GM20000 (cell line): ENCODE measurements at regions not wholly inside any gene's neighbourhood (a gene's known extent, or its start where the extent isn't known, plus 50 kb on each side); places are given as distances from the start of the nearest gene placed in this dataset.

Experiments used
- DNase-seq: peaks from one replicate; pipeline ENCODE4 v3.0.0; 2012; ENCODE audit warnings: low spot score
- TF ChIP-seq, protein P1 (sequence below): IDR thresholded peaks from 2 replicates; pipeline ENCODE4 v1.5.1; 2012; ENCODE audit warnings: mild to moderate bottlenecking, control low read depth; ENCODE audit errors: extremely low read depth, missing control alignments

DNA sequence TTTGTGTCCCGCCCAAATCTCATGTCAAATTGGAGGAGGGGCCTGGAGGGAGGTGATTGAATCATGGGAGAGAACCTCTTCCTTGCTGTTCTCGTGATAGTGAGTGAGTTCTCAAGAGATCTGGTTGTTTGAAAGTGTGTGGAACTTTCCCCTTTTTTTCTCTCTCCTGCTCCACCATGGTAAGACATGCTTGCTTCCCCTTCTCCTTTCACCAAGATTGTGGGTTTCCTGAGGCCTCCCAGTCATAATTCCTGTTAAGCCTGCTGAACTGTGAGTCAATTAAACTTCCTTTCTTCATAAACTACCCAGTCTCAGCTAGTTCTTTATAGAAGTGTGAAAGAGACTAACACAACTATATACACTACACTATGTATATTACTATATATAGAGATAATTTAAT lies 697.8 kb upstream of the HS3ST1 start:
- no peak for DNase-seq
- TF ChIP-seq, protein P1, sequence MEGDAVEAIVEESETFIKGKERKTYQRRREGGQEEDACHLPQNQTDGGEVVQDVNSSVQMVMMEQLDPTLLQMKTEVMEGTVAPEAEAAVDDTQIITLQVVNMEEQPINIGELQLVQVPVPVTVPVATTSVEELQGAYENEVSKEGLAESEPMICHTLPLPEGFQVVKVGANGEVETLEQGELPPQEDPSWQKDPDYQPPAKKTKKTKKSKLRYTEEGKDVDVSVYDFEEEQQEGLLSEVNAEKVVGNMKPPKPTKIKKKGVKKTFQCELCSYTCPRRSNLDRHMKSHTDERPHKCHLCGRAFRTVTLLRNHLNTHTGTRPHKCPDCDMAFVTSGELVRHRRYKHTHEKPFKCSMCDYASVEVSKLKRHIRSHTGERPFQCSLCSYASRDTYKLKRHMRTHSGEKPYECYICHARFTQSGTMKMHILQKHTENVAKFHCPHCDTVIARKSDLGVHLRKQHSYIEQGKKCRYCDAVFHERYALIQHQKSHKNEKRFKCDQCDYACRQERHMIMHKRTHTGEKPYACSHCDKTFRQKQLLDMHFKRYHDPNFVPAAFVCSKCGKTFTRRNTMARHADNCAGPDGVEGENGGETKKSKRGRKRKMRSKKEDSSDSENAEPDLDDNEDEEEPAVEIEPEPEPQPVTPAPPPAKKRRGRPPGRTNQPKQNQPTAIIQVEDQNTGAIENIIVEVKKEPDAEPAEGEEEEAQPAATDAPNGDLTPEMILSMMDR: no peak

DNA sequence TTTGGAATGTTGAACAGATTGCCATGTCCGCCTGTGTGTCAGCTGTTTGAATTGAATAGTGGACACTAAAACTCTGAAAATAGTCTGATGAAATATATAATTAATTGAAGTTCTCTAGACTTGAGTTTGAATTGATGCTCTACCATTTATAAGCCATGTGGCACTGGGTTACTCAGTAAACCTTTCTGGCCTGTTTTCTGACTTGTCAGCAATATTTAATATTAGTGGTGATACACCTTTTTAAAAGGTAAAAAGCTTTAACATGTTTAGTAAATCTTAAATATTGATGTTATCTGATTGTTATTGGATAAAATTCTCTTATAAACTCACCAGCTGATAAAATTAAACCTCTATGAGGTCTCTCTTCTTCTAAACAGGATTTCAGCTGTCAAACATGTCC lies 695.4 kb upstream of the HS3ST1 start:
- no peak for DNase-seq
- TF ChIP-seq, protein P1: no peak

DNA sequence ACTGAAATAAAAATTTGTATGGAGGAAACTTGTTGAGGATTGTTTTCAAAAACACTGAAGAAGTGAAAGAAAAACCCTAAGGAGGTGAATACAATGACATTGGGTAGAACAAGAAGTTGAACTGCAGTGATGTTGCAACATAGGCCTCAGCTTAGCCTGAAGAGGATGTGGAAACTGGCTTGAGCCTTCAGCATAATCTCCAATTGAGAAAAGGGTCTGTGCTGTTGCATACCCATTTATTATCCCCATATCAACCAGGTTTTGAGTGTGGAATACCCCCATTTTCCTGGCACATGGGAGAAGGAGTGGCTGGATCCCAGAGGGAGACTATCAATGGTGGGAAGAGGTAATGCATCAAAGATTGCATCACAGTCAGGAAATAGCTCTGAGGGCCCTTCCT lies 695.0 kb upstream of the HS3ST1 start:
- TF ChIP-seq, protein P1: no peak
- DNase-seq: no peak

DNA sequence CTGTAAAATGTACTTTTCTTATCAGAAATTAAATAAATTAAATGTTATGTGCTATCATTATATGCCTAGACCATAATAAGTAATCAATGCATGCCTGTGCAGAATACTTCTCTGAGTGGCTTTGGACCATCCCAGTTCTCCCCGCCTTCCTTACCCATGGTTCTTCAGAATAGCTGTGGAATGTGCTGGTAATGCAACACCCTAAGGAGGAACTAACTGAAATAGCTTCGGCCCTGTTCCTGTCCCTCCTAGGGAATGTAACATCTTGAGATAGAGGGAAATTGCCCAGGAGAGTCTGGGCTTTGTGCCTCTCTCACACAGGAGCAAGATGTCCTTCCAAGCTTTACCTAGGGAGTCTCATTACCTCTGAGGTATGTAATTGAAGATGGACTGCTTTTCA lies 693.6 kb upstream of the HS3ST1 start:
- DNase-seq: no peak
- TF ChIP-seq, protein P1: no peak

DNA sequence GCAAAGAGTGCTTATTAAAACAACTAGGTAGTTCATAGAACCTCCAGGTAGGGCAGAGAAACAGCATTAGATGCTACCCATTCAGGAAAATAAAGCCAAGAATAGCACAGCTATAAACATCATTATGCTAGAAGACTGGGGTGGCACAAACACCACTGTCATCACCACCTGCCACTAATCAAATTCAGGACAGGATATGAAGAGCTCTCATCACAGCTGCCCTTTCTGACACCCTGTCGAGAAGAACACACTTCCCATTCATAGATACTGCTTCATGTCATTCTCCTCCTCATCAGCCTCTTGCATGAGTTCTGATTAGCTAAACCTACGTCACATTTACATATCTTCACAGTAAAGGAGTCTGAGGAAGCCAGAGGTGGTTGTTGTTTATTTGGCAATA lies 692.3 kb upstream of the HS3ST1 start:
- no peak for DNase-seq
- TF ChIP-seq, protein P1: no peak

DNA sequence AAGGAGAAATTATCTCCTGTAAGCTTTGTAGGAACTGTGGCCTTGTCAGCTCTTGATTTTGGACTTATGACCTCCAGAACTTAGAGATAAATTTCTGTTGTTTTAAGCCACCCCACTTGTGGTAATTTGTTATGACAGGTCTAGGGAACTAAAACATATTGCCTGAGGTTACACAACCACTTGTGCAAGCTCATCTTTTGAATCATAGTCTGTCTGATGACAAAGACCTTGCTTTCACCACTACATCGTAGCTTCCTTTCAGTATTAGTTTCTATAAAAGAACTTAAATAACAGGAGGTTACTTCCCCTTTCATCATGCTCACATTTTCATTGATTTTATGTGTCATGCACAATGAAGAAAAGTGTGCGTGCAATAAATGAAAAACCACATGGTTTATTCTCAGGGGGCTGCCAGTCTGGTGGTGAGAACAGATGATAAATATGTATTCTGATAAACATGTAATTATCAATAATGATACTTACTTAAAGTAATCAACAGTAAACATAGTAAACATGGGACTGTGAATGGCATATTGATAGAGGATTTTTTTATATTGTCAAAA lies 690.0 kb upstream of the HS3ST1 start:
- no peak for DNase-seq

DNA sequence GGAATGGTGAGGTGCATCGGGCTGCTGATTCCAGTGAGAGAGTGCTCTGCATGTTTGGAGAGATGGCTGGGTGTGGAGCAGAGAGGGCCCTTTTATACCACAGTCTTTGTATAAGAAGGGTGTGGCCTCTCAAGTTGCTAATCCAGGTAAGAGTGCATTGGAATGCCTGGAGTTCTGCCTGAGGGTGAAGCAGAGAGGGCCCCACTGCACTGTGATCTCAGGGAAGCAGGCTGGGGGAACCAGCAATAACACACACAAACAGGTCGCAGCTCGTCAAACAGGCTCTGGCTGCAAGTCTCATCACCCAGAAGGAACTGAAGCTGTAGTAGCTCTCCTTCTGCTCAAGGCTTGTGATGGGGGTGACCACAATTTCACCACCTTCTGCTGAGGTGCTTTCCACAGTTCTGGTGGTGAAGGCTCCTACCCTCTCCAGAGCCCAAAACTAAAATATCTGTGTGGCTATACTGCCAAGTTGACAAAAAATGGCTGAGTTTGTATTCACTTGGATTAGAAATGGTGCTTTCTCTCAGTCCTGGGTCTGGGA lies 687.4 kb upstream of the HS3ST1 start:
- no peak for DNase-seq
- TF ChIP-seq, protein P1: no peak

More for the DNA sequence above, 690.0 kb upstream of the HS3ST1 start:
- TF ChIP-seq, protein P1: no peak
